ENCODE measurements at regions not wholly inside any gene's neighbourhood (a gene's known extent, or its start where the extent isn't known, plus 50 kb on each side); places are given as distances from the start of the nearest gene placed in this dataset.
"Not testable (repeated sequence)": the region's sequence is repeated elsewhere in the genome, so short reads cannot be mapped to it uniquely, and the experiment has no call there.

DNA sequence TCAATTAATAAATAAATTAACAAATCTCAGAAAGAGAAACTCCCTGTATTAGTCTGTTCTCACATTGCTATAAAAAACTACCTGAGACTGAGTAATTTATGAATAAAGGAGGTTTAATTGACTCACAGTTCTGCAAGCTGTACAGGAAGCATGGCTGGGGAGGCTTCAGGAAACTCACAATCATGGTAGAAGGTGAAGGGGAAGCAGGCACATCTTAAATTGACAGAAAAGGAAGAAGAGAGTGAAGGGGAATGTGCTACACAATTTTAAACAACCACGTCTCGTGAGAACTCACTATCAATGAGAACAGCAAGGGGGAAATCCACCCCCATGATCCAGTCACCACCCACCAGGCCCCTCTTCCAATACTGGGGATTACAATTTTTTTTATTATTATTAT lies 358.3 kb upstream of the KIAA1217 start:
- DNase-seq (no peak), ATAC-seq (no peak)
- Histone ChIP-seq H3K36me3 (no peaks in the 10 kb centered on the region), H3K27me3 (no peaks in the 10 kb centered on the region), H3K9me3 (peaks cover 0 to 8% of the 10 kb centered on the region in 2 donors), H3K4me1 (no peaks in the 10 kb centered on the region), H3K4me3 (no peak overlapping the region), H3K27ac (no peak overlapping the region)
- no peak for TF ChIP-seq CTCF (IDR thresholded peaks at IDR 0.05)
- intact Hi-C loops (cut with DNase I), result no loop called here

DNA sequence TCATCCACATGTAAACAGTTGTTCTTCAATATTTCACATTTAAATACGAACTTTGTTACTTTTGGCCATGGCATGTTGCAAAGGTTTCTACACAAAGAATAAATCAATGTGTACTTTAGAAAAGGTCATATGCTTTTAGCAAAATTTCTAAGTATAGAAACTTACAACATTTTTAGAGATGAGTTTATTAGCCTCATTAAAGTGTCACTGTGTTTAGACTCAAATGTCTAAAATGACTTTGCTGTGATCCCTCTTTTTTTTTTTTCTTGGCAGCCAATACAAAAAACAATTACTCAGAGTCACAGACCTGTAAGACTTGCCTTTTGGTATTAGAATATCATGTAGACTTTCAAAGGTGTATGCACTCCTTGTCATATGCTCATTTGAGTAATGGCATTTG lies 349.3 kb upstream of the KIAA1217 start:
- Histone ChIP-seq H3K4me3 (no peak overlapping the region), H3K9me3 (peaks cover 0 to 10% of the 10 kb centered on the region in 2 donors), H3K27me3 (no peaks in the 10 kb centered on the region), H3K4me1 (no peaks in the 10 kb centered on the region), H3K27ac (no peak overlapping the region), H3K36me3 (no peaks in the 10 kb centered on the region)
- ATAC-seq (no peak), DNase-seq (no peak)
- intact Hi-C loops (cut with DNase I), result no loop called here
- no peak for TF ChIP-seq CTCF (IDR thresholded peaks at IDR 0.05)

DNA sequence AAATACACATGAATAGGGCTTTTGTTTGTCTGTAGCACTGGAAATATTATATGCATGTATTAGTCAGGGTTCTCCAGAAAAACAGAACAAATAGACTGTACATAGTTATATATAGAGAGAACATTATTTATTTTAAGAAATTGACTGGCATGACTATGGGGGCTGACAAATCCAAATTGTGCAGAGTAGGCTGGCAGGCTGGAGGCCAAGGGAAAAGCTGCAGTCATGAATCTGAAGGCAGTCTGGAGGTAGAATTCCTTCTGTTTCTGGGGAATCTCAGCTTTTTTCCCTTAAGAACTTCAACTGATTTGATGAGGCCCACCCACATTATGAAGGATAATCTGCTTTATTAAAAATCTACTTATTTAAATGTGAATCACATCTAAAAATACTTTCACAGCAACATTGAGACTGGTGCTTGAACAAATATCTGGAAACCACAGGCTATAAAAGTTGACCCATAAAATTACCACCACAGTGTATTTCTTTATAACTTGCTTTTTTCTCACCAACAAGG lies 344.2 kb upstream of the KIAA1217 start:
- ATAC-seq (no peak), DNase-seq (no peak)
- TF ChIP-seq CTCF (IDR thresholded peaks at IDR 0.05), result no peak
- H3K36me3 ChIP-seq, result no peaks in the 10 kb centered on the region
- H3K27ac ChIP-seq, result no peak overlapping the region
- H3K4me3 ChIP-seq, result no peak overlapping the region
- H3K4me1 ChIP-seq, result no peaks in the 10 kb centered on the region
- no peaks in the 10 kb centered on the region for H3K27me3 ChIP-seq
- intact Hi-C loops (cut with DNase I), result no loop called here
- H3K9me3 ChIP-seq, result no peaks in the 10 kb centered on the region

- H3K4me3 ChIP-seq; ATAC-seq; H3K36me3 ChIP-seq; intact Hi-C loops (cut with DNase I); H3K9me3 ChIP-seq; DNase-seq; H3K4me1 ChIP-seq; H3K27me3 ChIP-seq; H3K27ac ChIP-seq: not testable (repeated sequence)
These were observed 342.0 kb upstream of the KIAA1217 start for GRCh38 chr10:23866985-23867384.

GRCh38 chr10:23868121-23868520 lies 340.8 kb upstream of the KIAA1217 start:
- H3K4me1 ChIP-seq, result no peaks in the 10 kb centered on the region
- H3K36me3 ChIP-seq, result no peaks in the 10 kb centered on the region
- intact Hi-C loops (cut with DNase I), result no loop called here
- ATAC-seq (no peak), DNase-seq (no peak)
- no peak overlapping the region for H3K27ac ChIP-seq
- no peak for TF ChIP-seq CTCF (IDR thresholded peaks at IDR 0.05)
- no peak overlapping the region for H3K4me3 ChIP-seq
- H3K9me3 ChIP-seq, result no peaks in the 10 kb centered on the region
- no peaks in the 10 kb centered on the region for H3K27me3 ChIP-seq

DNA sequence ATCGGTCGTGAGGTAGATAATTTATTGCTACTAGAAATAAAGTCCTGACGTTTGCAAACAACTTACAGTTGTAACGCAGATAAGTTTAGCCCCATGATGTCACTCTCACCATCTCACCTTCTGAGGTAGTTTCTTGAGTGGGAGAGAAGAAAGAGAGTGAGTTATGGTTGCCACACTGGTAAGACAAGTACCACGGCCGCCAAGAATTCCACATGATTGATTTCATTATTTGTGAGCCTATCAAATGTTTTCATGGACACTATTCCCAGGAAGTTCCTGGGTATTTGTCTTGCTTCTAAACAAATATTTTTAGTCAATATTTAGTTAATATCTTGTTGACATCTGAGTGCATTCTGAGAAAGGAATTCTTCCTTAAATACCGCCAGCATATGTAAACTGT lies 339.4 kb upstream of the KIAA1217 start:
- no peak overlapping the region for H3K27ac ChIP-seq
- no peaks in the 10 kb centered on the region for H3K4me1 ChIP-seq
- DNase-seq (no peak), ATAC-seq (no peak)
- intact Hi-C loops (cut with DNase I), result no loop called here
- no peaks in the 10 kb centered on the region for H3K36me3 ChIP-seq
- TF ChIP-seq CTCF (IDR thresholded peaks at IDR 0.05), result no peak
- no peaks in the 10 kb centered on the region for H3K27me3 ChIP-seq
- H3K9me3 ChIP-seq, result no peaks in the 10 kb centered on the region
- H3K4me3 ChIP-seq, result no peak overlapping the region
